Activated B cell treated with CpG ODN at 0.5 μM for 24 hours (primary cell): ENCODE measurements at regions not wholly inside any gene's neighbourhood (a gene's known extent, or its start where the extent isn't known, plus 50 kb on each side); places are given as distances from the start of the nearest gene placed in this dataset.

Experiments used
- ATAC-seq: fragments of 200-7000 bp; cut with Tn5 transposase; one replicate; pipeline ENCODE4 v1.10.0; 2021; ENCODE audit warnings: low read depth, mild to moderate bottlenecking, moderate library complexity
- CTCF ChIA-PET: fragments of 350-600 bp; sonication (Branson Sonifier 250); formaldehyde crosslinking; loops from one replicate; lab custom pipeline; 2021; ENCODE audit warnings: antibody characterized with exemption; lab: Charles Lee
- POLR2A ChIA-PET: fragments of 350-600 bp; sonication (Branson Sonifier 250); formaldehyde crosslinking; loops from one replicate; lab custom pipeline; 2021; ENCODE audit warnings: antibody characterized with exemption; lab: Charles Lee
- DNase-seq: peaks from one replicate; pipeline ENCODE4 v3.0.0; 2022
- H3K27ac Mint-ChIP-seq: one replicate; pipeline ENCODE4 v1.8.0; 2020; ENCODE audit warnings: mixed read lengths
- H3K27me3 Mint-ChIP-seq: one replicate; pipeline ENCODE4 v1.8.0; 2021; ENCODE audit warnings: mixed read lengths
- H3K36me3 Mint-ChIP-seq: one replicate; pipeline ENCODE4 v1.8.0; 2021; ENCODE audit warnings: low read depth, mixed read lengths
- H3K4me1 Mint-ChIP-seq: one replicate; pipeline ENCODE4 v1.8.0; 2021; ENCODE audit warnings: mixed read lengths
- H3K4me3 Mint-ChIP-seq: one replicate; pipeline ENCODE4 v1.8.0; 2020; ENCODE audit warnings: mild to moderate bottlenecking, mixed read lengths
- H3K9me3 Mint-ChIP-seq: one replicate; pipeline ENCODE4 v1.8.0; 2020; ENCODE audit warnings: mixed read lengths
- CTCF ChIP-seq: fragments of 200-600 bp; IDR thresholded peaks from one replicate; pipeline ENCODE4 v1.8.0; 2022; ENCODE audit warnings: antibody characterized with exemption, mild to moderate bottlenecking
- intact Hi-C: fragments of 100-400 bp; cut with micrococcal nuclease; formaldehyde crosslinking; loops from one replicate; pipeline ENCODE4 v1.15.1; 2024

GRCh38 chr6:16903470-16903869 lies 142.2 kb upstream of the ATXN1 start:
- Mint-ChIP-seq H3K4me3 (no peak overlapping the region), H3K27ac (no peak overlapping the region), H3K9me3 (no peaks in the 10 kb centered on the region), H3K27me3 (peaks cover 27% of the 10 kb centered on the region), H3K4me1 (no peaks in the 10 kb centered on the region), H3K36me3 (no peaks in the 10 kb centered on the region)
- ChIA-PET CTCF (no interaction called here), POLR2A (no interaction called here)
- DNase-seq (no peak), ATAC-seq (no peak)
- TF ChIP-seq CTCF: no peak
- intact Hi-C loops: no loop called here

GRCh38 chr6:16902502-16902901 lies 141.2 kb upstream of the ATXN1 start:
- POLR2A ChIA-PET: no interaction called here
- H3K4me3 Mint-ChIP-seq: no peak overlapping the region
- CTCF ChIA-PET: no interaction called here
- intact Hi-C loops: no loop called here
- DNase-seq (no peak), ATAC-seq (no peak)
- no peak for TF ChIP-seq CTCF
- no peak overlapping the region for H3K27ac Mint-ChIP-seq
- H3K4me1 Mint-ChIP-seq: no peaks in the 10 kb centered on the region
- peaks cover 27% of the 10 kb centered on the region for H3K27me3 Mint-ChIP-seq
- no peaks in the 10 kb centered on the region for H3K9me3 Mint-ChIP-seq
- no peaks in the 10 kb centered on the region for H3K36me3 Mint-ChIP-seq

- no peak for DNase-seq
- H3K9me3 Mint-ChIP-seq: no peaks in the 10 kb centered on the region
- H3K36me3 Mint-ChIP-seq: no peaks in the 10 kb centered on the region
- H3K4me3 Mint-ChIP-seq: no peak overlapping the region
- peaks cover 28% of the 10 kb centered on the region for H3K27me3 Mint-ChIP-seq
- no peak for ATAC-seq
- H3K27ac Mint-ChIP-seq: no peak overlapping the region
- intact Hi-C loops: no loop called here
- no peaks in the 10 kb centered on the region for H3K4me1 Mint-ChIP-seq
- no peak for TF ChIP-seq CTCF
- POLR2A ChIA-PET: no interaction called here
- CTCF ChIA-PET: no interaction called here
These were observed 140.5 kb upstream of the ATXN1 start for GRCh38 chr6:16901782-16902181.

- no peaks in the 10 kb centered on the region for H3K9me3 Mint-ChIP-seq
- H3K27me3 Mint-ChIP-seq: peaks cover 23% of the 10 kb centered on the region
- DNase-seq: no peak
- no peak overlapping the region for H3K4me3 Mint-ChIP-seq
- no peaks in the 10 kb centered on the region for H3K36me3 Mint-ChIP-seq
- intact Hi-C loops: no loop called here
- CTCF ChIA-PET: no interaction called here
- H3K27ac Mint-ChIP-seq: no peak overlapping the region
- POLR2A ChIA-PET: no interaction called here
- TF ChIP-seq CTCF: no peak
- no peaks in the 10 kb centered on the region for H3K4me1 Mint-ChIP-seq
- no peak for ATAC-seq
These were observed 140.0 kb upstream of the ATXN1 start for GRCh38 chr6:16901306-16901705.

- Mint-ChIP-seq H3K9me3 (peaks cover 5% of the 10 kb centered on the region), H3K4me3 (no peak overlapping the region), H3K36me3 (no peaks in the 10 kb centered on the region), H3K27ac (no peak overlapping the region), H3K27me3 (peaks cover 16% of the 10 kb centered on the region), H3K4me1 (no peaks in the 10 kb centered on the region)
- DNase-seq: no peak
- no peak for TF ChIP-seq CTCF
- POLR2A ChIA-PET: no interaction called here
- intact Hi-C loops: no loop called here
- CTCF ChIA-PET: no interaction called here
- no peak for ATAC-seq
These were observed 137.6 kb upstream of the ATXN1 start for GRCh38 chr6:16898640-16899396.
